KOPT-K1 (cell line): ENCODE measurements at regions not wholly inside any gene's neighbourhood (a gene's known extent, or its start where the extent isn't known, plus 50 kb on each side); places are given as distances from the start of the nearest gene placed in this dataset.
"Not testable (repeated sequence)": the region's sequence is repeated elsewhere in the genome, so short reads cannot be mapped to it uniquely, and the experiment has no call there.

Experiments used
- H3K27ac ChIP-seq: fragments of 200-600 bp; sonication (generic); 2 replicates; pipeline ENCODE4 v1.5.1; 2016; ENCODE audit warnings: antibody characterized with exemption, mild to moderate bottlenecking, low read depth, low read length; ENCODE audit not compliant: poor library complexity, severe bottlenecking
- H3K36me3 ChIP-seq: fragments of 200-600 bp; sonication (generic); 2 replicates; pipeline ENCODE4 v1.5.1; 2017; ENCODE audit warnings: antibody characterized with exemption, mild to moderate bottlenecking, low read length, moderate library complexity; ENCODE audit not compliant: insufficient read depth
- H3K9me3 ChIP-seq: fragments of 200-600 bp; sonication (generic); 2 replicates; pipeline ENCODE4 v1.5.1; 2017; ENCODE audit warnings: antibody characterized with exemption, low read length, mild to moderate bottlenecking; ENCODE audit not compliant: insufficient read depth, poor library complexity, severe bottlenecking

GRCh38 chr4:132437117-132437516 is 712.0 kb upstream of the PCDH10 start:
- no peaks in the 10 kb centered on the region for H3K36me3 ChIP-seq
- no peak overlapping the region for H3K27ac ChIP-seq
- H3K9me3 ChIP-seq = no peaks in the 10 kb centered on the region

GRCh38 chr4:132445386-132445785 is 703.7 kb upstream of the PCDH10 start:
- no peak overlapping the region for H3K27ac ChIP-seq
- H3K9me3 ChIP-seq = peaks cover 26% of the 10 kb centered on the region
- no peaks in the 10 kb centered on the region for H3K36me3 ChIP-seq

- H3K36me3 ChIP-seq, H3K9me3 ChIP-seq, H3K27ac ChIP-seq: not testable (repeated sequence)
These were observed 691.1 kb upstream of the PCDH10 start for GRCh38 chr4:132457987-132458386.

- Histone ChIP-seq H3K27ac (no peak overlapping the region), H3K9me3 (no peaks in the 10 kb centered on the region), H3K36me3 (no peaks in the 10 kb centered on the region)
These were observed 669.6 kb upstream of the PCDH10 start for GRCh38 chr4:132479543-132479942.

- Histone ChIP-seq H3K36me3 (no peaks in the 10 kb centered on the region), H3K27ac (no peak overlapping the region), H3K9me3 (peaks cover 19% of the 10 kb centered on the region)
These were observed 660.5 kb upstream of the PCDH10 start for GRCh38 chr4:132488555-132488954.

GRCh38 chr4:132493476-132493875 is 655.6 kb upstream of the PCDH10 start:
- H3K36me3 ChIP-seq = no peaks in the 10 kb centered on the region
- no peak overlapping the region for H3K27ac ChIP-seq
- H3K9me3 ChIP-seq = peaks cover 14% of the 10 kb centered on the region

- H3K36me3 ChIP-seq, H3K27ac ChIP-seq: not testable (repeated sequence)
These were observed 653.8 kb upstream of the PCDH10 start for GRCh38 chr4:132495267-132495812.

GRCh38 chr4:132498215-132498614 is 650.9 kb upstream of the PCDH10 start:
- H3K27ac ChIP-seq = no peak overlapping the region
- H3K9me3 ChIP-seq = no peaks in the 10 kb centered on the region
- H3K36me3 ChIP-seq = no peaks in the 10 kb centered on the region

More at GRCh38 chr4:132495267-132495812, 653.8 kb upstream of the PCDH10 start:
- not testable (repeated sequence) for H3K9me3 ChIP-seq

- no peaks in the 10 kb centered on the region for H3K36me3 ChIP-seq
- H3K9me3 ChIP-seq = no peaks in the 10 kb centered on the region
- H3K27ac ChIP-seq = no peak overlapping the region
These were observed 647.0 kb upstream of the PCDH10 start for GRCh38 chr4:132502096-132502552.

GRCh38 chr4:132504438-132504837 is 644.7 kb upstream of the PCDH10 start:
- no peak overlapping the region for H3K27ac ChIP-seq
- H3K36me3 ChIP-seq = no peaks in the 10 kb centered on the region
- no peaks in the 10 kb centered on the region for H3K9me3 ChIP-seq

GRCh38 chr4:132506568-132506967 is 642.5 kb upstream of the PCDH10 start:
- Histone ChIP-seq H3K9me3 (no peaks in the 10 kb centered on the region), H3K27ac (no peak overlapping the region), H3K36me3 (no peaks in the 10 kb centered on the region)

GRCh38 chr4:132513491-132513890 is 635.6 kb upstream of the PCDH10 start:
- Histone ChIP-seq H3K27ac (no peak overlapping the region), H3K36me3 (no peaks in the 10 kb centered on the region), H3K9me3 (no peaks in the 10 kb centered on the region)

GRCh38 chr4:132526652-132527051 is 622.4 kb upstream of the PCDH10 start:
- H3K27ac ChIP-seq = no peak overlapping the region
- no peaks in the 10 kb centered on the region for H3K9me3 ChIP-seq

GRCh38 chr4:132527817-132528216 is 621.3 kb upstream of the PCDH10 start:
- H3K36me3 ChIP-seq = no peaks in the 10 kb centered on the region
- H3K27ac ChIP-seq = no peak overlapping the region
- H3K9me3 ChIP-seq = no peaks in the 10 kb centered on the region

More at GRCh38 chr4:132526652-132527051, 622.4 kb upstream of the PCDH10 start:
- H3K36me3 ChIP-seq = no peaks in the 10 kb centered on the region

GRCh38 chr4:132530861-132531260 is 618.2 kb upstream of the PCDH10 start:
- Histone ChIP-seq H3K36me3 (no peaks in the 10 kb centered on the region), H3K27ac (no peak overlapping the region), H3K9me3 (no peaks in the 10 kb centered on the region)

GRCh38 chr4:132540268-132540667 is 608.8 kb upstream of the PCDH10 start:
- Histone ChIP-seq H3K36me3 (no peaks in the 10 kb centered on the region), H3K27ac (no peak overlapping the region), H3K9me3 (peaks cover 23% of the 10 kb centered on the region)
